HG02973 (cell line): ENCODE measurements at regions not wholly inside any gene's neighbourhood (a gene's known extent, or its start where the extent isn't known, plus 50 kb on each side); places are given as distances from the start of the nearest gene placed in this dataset.
"Not testable (repeated sequence)": the region's sequence is repeated elsewhere in the genome, so short reads cannot be mapped to it uniquely, and the experiment has no call there.

Experiments
- ATAC-seq: cut with Tn5 transposase; IDR thresholded peaks from one replicate; pipeline ENCODE4 v1.9.1; 2021; ENCODE audit warnings: moderate library complexity; ENCODE audit not compliant: unreplicated experiment

- ATAC-seq, result no peak
Measured at GRCh38 chr13:38008636-38009035, 139.1 kb upstream of the TRPC4 start.

GRCh38 chr13:38002606-38003005 is 133.0 kb upstream of the TRPC4 start:
- ATAC-seq, result no peak

GRCh38 chr13:37997641-37998040 is 128.1 kb upstream of the TRPC4 start:
- no peak for ATAC-seq

GRCh38 chr13:37995092-37995491 is 125.5 kb upstream of the TRPC4 start:
- no peak for ATAC-seq

GRCh38 chr13:37986811-37987210 is 117.2 kb upstream of the TRPC4 start:
- no peak for ATAC-seq

- no peak for ATAC-seq
Measured at GRCh38 chr13:37985281-37985680, 115.7 kb upstream of the TRPC4 start.

- no peak for ATAC-seq
Measured at GRCh38 chr13:37984357-37984756, 114.8 kb upstream of the TRPC4 start.

GRCh38 chr13:37981932-37982331 is 112.4 kb upstream of the TRPC4 start:
- ATAC-seq, result no peak

GRCh38 chr13:37978680-37979079 is 109.1 kb upstream of the TRPC4 start:
- no peak for ATAC-seq

GRCh38 chr13:37968555-37968954 is 99.0 kb upstream of the TRPC4 start:
- no peak for ATAC-seq

GRCh38 chr13:37966266-37966665 is 96.7 kb upstream of the TRPC4 start:
- ATAC-seq, result no peak

GRCh38 chr13:37960427-37960826 is 90.9 kb upstream of the TRPC4 start:
- no peak for ATAC-seq

- no peak for ATAC-seq
Measured at GRCh38 chr13:37959284-37959683, 89.7 kb upstream of the TRPC4 start.

GRCh38 chr13:37956536-37956935 is 87.0 kb upstream of the TRPC4 start:
- ATAC-seq, result no peak

GRCh38 chr13:37954597-37954996 is 85.0 kb upstream of the TRPC4 start:
- not testable (repeated sequence) for ATAC-seq

- no peak for ATAC-seq
Measured at GRCh38 chr13:37954191-37954590, 84.6 kb upstream of the TRPC4 start.

GRCh38 chr13:37953696-37954095 is 84.1 kb upstream of the TRPC4 start:
- ATAC-seq, result no peak

GRCh38 chr13:37950016-37950415 is 80.4 kb upstream of the TRPC4 start:
- no peak for ATAC-seq

- ATAC-seq, result no peak
Measured at GRCh38 chr13:37947419-37948140, 78.0 kb upstream of the TRPC4 start.

- no peak for ATAC-seq
Measured at GRCh38 chr13:37945651-37946575, 76.3 kb upstream of the TRPC4 start.

- ATAC-seq, result no peak
Measured at GRCh38 chr13:37944869-37945442, 75.4 kb upstream of the TRPC4 start.
